ENCODE measurements at regions not wholly inside any gene's neighbourhood (a gene's known extent, or its start where the extent isn't known, plus 50 kb on each side); places are given as distances from the start of the nearest gene placed in this dataset.
"Not testable (repeated sequence)": the region's sequence is repeated elsewhere in the genome, so short reads cannot be mapped to it uniquely, and the experiment has no call there.

DNA sequence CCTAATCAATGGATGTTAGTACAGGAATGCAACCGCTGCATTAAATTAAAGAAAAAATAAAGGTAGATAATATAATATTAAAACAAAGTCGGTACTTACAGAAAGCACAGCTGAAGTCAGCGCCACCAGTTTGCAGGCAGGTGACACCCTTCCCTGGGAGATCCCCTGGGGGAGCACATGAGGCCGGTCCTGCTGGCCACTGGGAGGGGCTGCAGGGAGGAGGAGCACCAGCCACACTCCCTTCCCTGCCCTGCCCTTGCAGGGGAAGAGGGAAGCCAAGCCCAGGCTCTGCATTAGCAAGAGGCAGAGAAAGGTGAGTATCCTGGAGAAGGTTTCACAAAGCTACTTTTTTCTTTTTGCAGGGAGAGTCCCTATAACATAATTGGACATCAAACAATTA is 507.0 kb downstream of the AJAP1 start:
- no peak for DNase-seq
- Mint-ChIP-seq H3K9me3 (no peaks in the 10 kb centered on the region), H3K4me3 (no peak overlapping the region), H3K4me1 (ENCODE audit: low read depth) (no peaks in the 10 kb centered on the region), H3K36me3 (ENCODE audit: insufficient read depth) (no peaks in the 10 kb centered on the region), H3K27me3 (ENCODE audit: low read depth) (peaks cover 2% of the 10 kb centered on the region)
- no peak for ATAC-seq

- peaks cover 7% of the 10 kb centered on the region for H3K9me3 Mint-ChIP-seq
- DNase-seq = no peak
- H3K27me3 Mint-ChIP-seq (ENCODE audit: low read depth) = peaks cover 2% of the 10 kb centered on the region
- no peaks in the 10 kb centered on the region for H3K4me1 Mint-ChIP-seq (ENCODE audit: low read depth)
- no peak for ATAC-seq
- H3K4me3 Mint-ChIP-seq = no peak overlapping the region
- H3K36me3 Mint-ChIP-seq (ENCODE audit: insufficient read depth) = no peaks in the 10 kb centered on the region
Measured at GRCh38 chr1:5157175-5157574, 502.8 kb downstream of the AJAP1 start.

DNA sequence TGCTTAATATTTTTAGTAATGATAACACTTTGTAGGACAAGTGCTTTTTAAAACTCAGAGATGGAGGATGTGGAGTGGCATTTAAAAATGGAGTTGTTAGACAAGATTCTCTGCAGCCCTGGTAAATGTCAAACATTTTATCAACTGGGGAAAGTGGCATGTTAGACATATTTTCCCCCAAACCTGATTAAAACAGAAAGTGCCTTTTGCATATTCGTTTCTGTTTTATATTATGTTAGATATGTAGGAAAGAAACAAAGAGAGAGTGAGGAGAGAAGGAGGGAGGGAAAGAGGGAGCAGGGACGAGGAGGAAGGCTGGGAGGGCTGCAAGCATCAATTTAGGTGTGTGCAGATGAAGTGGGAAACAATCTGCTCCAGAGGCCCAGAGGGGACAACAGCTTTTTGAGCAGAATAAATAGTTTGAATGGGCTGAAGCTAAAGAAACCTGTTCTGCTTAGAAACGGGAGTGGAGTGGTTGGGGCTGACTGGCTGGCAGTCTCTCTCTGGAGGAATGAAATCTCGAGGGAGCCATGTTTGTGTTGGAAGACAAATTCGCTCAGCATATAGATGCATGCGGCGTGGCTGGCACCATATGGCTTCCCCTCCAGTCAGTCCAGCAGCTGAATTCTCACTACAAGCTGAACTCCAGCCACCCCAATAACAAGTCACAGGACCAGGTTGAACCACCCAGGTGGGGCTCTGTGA is 502.2 kb downstream of the AJAP1 start:
- no peaks in the 10 kb centered on the region for H3K4me1 Mint-ChIP-seq (ENCODE audit: low read depth)
- H3K9me3 Mint-ChIP-seq = peaks cover 7% of the 10 kb centered on the region
- no peak for DNase-seq
- no peaks in the 10 kb centered on the region for H3K36me3 Mint-ChIP-seq (ENCODE audit: insufficient read depth)
- no peak for ATAC-seq
- peaks cover 2% of the 10 kb centered on the region for H3K27me3 Mint-ChIP-seq (ENCODE audit: low read depth)
- H3K4me3 Mint-ChIP-seq = no peak overlapping the region

- Mint-ChIP-seq H3K9me3 (peaks cover 7% of the 10 kb centered on the region), H3K4me1 (ENCODE audit: low read depth) (no peaks in the 10 kb centered on the region), H3K27me3 (ENCODE audit: low read depth) (peaks cover 4% of the 10 kb centered on the region), H3K4me3 (no peak overlapping the region), H3K36me3 (ENCODE audit: insufficient read depth) (no peaks in the 10 kb centered on the region)
- no peak for DNase-seq
- no peak for ATAC-seq
Measured at GRCh38 chr1:5151511-5151910, 497.1 kb downstream of the AJAP1 start.

DNA sequence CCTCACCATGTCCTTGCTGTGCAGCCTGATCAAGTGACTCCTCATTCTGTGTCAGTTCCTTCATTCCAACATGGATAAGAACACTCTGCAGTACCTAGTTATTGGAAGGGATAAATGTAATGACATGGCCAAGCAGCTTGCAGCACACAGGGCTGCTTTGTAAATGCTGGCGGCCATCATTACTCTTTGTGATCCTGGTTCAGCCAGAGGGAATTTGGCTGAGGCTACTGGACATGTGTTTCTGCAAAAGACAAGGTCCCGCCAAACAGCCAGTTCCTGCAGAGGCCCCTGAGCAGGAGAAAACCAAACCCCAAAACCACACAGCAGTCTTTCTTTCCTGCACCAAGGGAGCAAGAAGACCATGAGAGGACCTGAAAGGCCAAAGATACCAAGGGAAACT is 495.8 kb downstream of the AJAP1 start:
- no peaks in the 10 kb centered on the region for H3K4me1 Mint-ChIP-seq (ENCODE audit: low read depth)
- peaks cover 4% of the 10 kb centered on the region for H3K9me3 Mint-ChIP-seq
- peaks cover 4% of the 10 kb centered on the region for H3K27me3 Mint-ChIP-seq (ENCODE audit: low read depth)
- H3K4me3 Mint-ChIP-seq = no peak overlapping the region
- no peaks in the 10 kb centered on the region for H3K36me3 Mint-ChIP-seq (ENCODE audit: insufficient read depth)
- DNase-seq (no peak), ATAC-seq (no peak)

DNA sequence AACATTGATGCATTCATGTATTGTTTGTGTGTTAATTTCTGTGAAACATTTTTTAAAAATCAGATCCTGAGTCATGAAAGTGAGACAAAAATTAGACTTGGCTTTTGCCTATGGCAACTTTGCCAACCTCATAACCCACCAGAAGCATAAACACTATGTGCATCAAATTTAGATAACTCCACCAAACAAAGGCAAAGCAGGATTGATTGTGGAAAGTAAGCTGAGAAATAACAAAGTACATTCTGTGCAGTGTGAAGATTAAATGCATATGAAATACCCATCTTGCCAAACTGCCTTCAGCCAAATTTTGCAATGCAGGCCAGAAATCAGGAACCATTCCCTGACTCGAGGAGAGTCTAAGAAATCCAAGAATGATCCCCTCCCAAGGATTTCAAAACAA is 493.4 kb downstream of the AJAP1 start:
- no peak overlapping the region for H3K4me3 Mint-ChIP-seq
- ATAC-seq (no peak), DNase-seq (no peak)
- H3K27me3 Mint-ChIP-seq (ENCODE audit: low read depth) = peaks cover 14% of the 10 kb centered on the region
- H3K36me3 Mint-ChIP-seq (ENCODE audit: insufficient read depth) = no peaks in the 10 kb centered on the region
- no peaks in the 10 kb centered on the region for H3K9me3 Mint-ChIP-seq
- H3K4me1 Mint-ChIP-seq (ENCODE audit: low read depth) = no peaks in the 10 kb centered on the region

DNA sequence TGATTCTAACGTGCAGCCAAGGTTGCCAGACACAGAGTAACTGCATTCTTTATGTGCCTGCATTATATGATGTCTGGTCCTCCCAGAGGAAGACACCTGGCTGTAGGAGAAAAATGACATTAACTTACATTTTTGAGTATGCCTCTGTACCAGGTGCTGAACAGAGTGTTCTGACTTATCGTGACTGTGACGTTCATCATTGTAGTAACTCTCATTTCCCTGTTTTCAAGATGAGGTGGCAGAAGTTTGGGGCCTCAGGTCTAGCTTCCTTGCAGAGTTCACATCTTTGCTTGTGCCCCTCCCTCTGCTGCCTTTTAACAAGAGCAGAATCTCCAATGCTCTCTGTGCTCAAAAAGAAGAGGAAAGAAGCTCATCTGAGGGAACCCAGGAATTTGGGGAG is 488.0 kb downstream of the AJAP1 start:
- ATAC-seq (no peak), DNase-seq (no peak)
- H3K4me3 Mint-ChIP-seq = no peak overlapping the region
- H3K36me3 Mint-ChIP-seq (ENCODE audit: insufficient read depth) = no peaks in the 10 kb centered on the region
- H3K4me1 Mint-ChIP-seq (ENCODE audit: low read depth) = no peaks in the 10 kb centered on the region
- H3K27me3 Mint-ChIP-seq (ENCODE audit: low read depth) = peaks cover 14% of the 10 kb centered on the region
- H3K9me3 Mint-ChIP-seq = no peaks in the 10 kb centered on the region

GRCh38 chr1:5141750-5142149 is 487.3 kb downstream of the AJAP1 start:
- no peaks in the 10 kb centered on the region for H3K9me3 Mint-ChIP-seq
- no peaks in the 10 kb centered on the region for H3K36me3 Mint-ChIP-seq (ENCODE audit: insufficient read depth)
- H3K4me3 Mint-ChIP-seq = no peak overlapping the region
- ATAC-seq (no peak), DNase-seq (no peak)
- H3K4me1 Mint-ChIP-seq (ENCODE audit: low read depth) = no peaks in the 10 kb centered on the region
- H3K27me3 Mint-ChIP-seq (ENCODE audit: low read depth) = peaks cover 11% of the 10 kb centered on the region

GRCh38 chr1:5140962-5141361 is 486.6 kb downstream of the AJAP1 start:
- H3K27me3 Mint-ChIP-seq (ENCODE audit: low read depth) = peaks cover 11% of the 10 kb centered on the region
- ATAC-seq (no peak), DNase-seq (no peak)
- no peaks in the 10 kb centered on the region for H3K9me3 Mint-ChIP-seq
- no peaks in the 10 kb centered on the region for H3K4me1 Mint-ChIP-seq (ENCODE audit: low read depth)
- H3K4me3 Mint-ChIP-seq = no peak overlapping the region
- H3K36me3 Mint-ChIP-seq (ENCODE audit: insufficient read depth) = no peaks in the 10 kb centered on the region

GRCh38 chr1:5140136-5140535 is 485.7 kb downstream of the AJAP1 start:
- H3K36me3 Mint-ChIP-seq (ENCODE audit: insufficient read depth) = no peaks in the 10 kb centered on the region
- no peak for ATAC-seq
- H3K4me1 Mint-ChIP-seq (ENCODE audit: low read depth) = no peaks in the 10 kb centered on the region
- no peak overlapping the region for H3K4me3 Mint-ChIP-seq
- no peaks in the 10 kb centered on the region for H3K9me3 Mint-ChIP-seq
- DNase-seq = no peak
- peaks cover 10% of the 10 kb centered on the region for H3K27me3 Mint-ChIP-seq (ENCODE audit: low read depth)

DNA sequence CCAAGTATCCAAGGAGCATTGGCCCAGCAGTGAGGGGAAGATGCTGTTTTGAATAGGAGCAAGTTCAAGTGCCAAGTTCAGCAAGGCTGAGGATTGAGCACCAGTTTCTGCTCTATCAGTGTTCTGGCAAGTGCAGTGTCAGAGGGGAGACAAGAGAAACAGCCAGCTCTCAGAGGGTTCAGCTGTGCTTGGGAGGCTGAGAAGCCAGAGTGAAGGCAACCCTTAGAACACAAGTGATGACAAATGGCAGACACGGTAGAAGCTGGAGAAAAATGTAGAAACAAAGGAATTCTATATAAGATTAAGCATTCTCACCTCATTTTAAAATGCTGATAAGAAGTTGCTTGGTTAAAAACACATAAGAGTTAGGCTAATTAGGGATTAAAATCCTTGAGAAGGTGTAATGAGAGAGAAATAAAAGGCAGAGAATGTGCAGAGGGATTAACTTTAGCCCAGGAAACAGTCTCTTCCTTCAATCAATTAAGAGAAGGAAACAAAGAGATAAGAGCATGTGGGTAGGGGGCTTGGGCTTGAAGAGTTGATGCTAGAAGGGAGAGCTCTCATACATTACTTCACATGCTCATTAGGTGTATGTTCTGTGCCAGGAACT is 475.4 kb downstream of the AJAP1 start:
- Mint-ChIP-seq H3K9me3 (no peaks in the 10 kb centered on the region), H3K36me3 (ENCODE audit: insufficient read depth) (no peaks in the 10 kb centered on the region), H3K4me3 (no peak overlapping the region), H3K27me3 (ENCODE audit: low read depth) (peaks cover 5% of the 10 kb centered on the region), H3K4me1 (ENCODE audit: low read depth) (peaks cover 3% of the 10 kb centered on the region)
- DNase-seq = no peak
- no peak for ATAC-seq

DNA sequence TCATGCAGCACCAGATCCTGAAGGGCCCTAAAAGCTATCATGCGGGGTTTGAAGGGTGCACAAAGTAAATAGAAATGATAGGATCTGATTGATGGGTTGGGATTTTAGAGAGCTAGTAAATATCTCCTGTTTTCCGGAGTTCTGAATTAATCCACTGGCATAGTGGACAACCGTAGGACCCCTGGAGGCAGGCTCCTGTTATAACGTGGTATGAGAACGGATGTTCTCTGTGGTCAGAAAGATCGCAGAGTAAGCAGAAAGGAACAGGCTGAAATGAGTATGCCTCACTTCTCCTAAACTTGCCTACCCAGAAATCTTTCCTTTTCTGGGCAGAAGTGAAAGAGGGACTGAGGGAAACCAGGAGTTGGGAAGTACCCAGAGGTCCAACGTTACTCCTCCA is 470.8 kb downstream of the AJAP1 start:
- Mint-ChIP-seq H3K4me3 (no peak overlapping the region), H3K9me3 (no peaks in the 10 kb centered on the region), H3K4me1 (ENCODE audit: low read depth) (peaks cover 3% of the 10 kb centered on the region), H3K27me3 (ENCODE audit: low read depth) (peaks cover 7% of the 10 kb centered on the region), H3K36me3 (ENCODE audit: insufficient read depth) (no peaks in the 10 kb centered on the region)
- no peak for ATAC-seq
- no peak for DNase-seq

GRCh38 chr1:5120559-5120958 is 466.1 kb downstream of the AJAP1 start:
- Mint-ChIP-seq H3K4me3 (no peak overlapping the region), H3K36me3 (ENCODE audit: insufficient read depth) (no peaks in the 10 kb centered on the region), H3K9me3 (no peaks in the 10 kb centered on the region), H3K4me1 (ENCODE audit: low read depth) (no peaks in the 10 kb centered on the region), H3K27me3 (ENCODE audit: low read depth) (peaks cover 3% of the 10 kb centered on the region)
- DNase-seq (no peak), ATAC-seq (no peak)

DNA sequence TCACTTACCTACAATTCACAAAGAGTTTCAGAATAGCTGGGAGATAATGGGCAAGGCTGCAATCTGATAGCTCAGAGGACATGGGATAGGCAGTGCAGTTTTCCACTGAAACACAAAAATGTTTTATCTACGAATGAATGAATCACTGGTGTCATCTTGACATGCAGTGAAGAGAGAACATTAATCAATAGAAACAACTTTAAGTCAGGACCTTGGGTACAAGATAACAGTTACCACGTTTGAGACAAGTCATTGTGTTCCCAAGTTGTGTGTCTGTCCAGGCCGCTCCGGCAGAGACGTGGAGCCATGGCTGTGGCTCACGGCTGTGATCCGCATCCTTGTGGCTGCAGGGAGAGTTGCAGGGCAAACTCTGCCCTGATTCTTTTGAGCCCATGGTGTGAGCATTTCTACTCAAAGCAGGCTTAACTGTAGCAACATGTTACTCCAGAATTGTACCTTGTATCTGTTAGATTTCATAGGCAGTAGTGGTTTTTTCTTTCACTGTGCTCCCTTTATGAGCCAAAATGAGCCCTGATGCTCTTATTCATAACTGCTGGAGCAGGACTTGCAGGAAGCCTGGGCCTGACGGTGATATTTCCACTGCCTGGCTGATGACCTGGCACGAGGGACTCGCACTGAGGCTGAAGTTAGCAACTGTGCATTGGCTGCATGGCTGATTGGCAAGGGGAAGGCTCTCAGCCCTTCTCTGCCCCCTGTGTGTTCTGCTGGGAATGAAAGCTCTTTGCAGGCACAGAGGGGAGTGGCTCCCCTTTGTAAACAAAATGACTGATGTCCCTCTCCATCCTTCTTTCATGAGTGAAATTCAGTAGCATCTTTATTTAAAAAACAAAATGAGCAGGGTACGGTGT is 465.2 kb downstream of the AJAP1 start:
- peaks cover 2% of the 10 kb centered on the region for H3K27me3 Mint-ChIP-seq (ENCODE audit: low read depth)
- ATAC-seq (no peak), DNase-seq (no peak)
- H3K36me3 Mint-ChIP-seq (ENCODE audit: insufficient read depth) = no peaks in the 10 kb centered on the region
- H3K4me1 Mint-ChIP-seq (ENCODE audit: low read depth) = no peaks in the 10 kb centered on the region
- no peak overlapping the region for H3K4me3 Mint-ChIP-seq
- H3K9me3 Mint-ChIP-seq = no peaks in the 10 kb centered on the region

GRCh38 chr1:5118771-5119170 is 464.4 kb downstream of the AJAP1 start:
- not testable (repeated sequence) for H3K27me3 Mint-ChIP-seq (ENCODE audit: low read depth); H3K9me3 Mint-ChIP-seq; DNase-seq; ATAC-seq; H3K4me3 Mint-ChIP-seq; H3K36me3 Mint-ChIP-seq (ENCODE audit: insufficient read depth); H3K4me1 Mint-ChIP-seq (ENCODE audit: low read depth)

Measured in activated T-cell treated with anti-CD3 and anti-CD28 coated beads, Interleukin-2, amount 50 U/mL, for 4 hours (primary cell).